Lower lobe of right lung (tissue), 2 donors: ENCODE measurements at regions not wholly inside any gene's neighbourhood (a gene's known extent, or its start where the extent isn't known, plus 50 kb on each side); places are given as distances from the start of the nearest gene placed in this dataset.

Experiments
- ATAC-seq, 2 donors: fragments of 200-7000 bp; cut with Tn5 transposase; one replicate each; pipeline ENCODE4 v1.9.1; 2020 to 2022; ENCODE audit warnings: mild to moderate bottlenecking in 2 of 2, moderate library complexity in 2 of 2
- DNase-seq: peaks from one replicate; pipeline ENCODE4 v3.0.0-alpha.2; 2020
- H3K27ac ChIP-seq: fragments of 200-600 bp; one replicate; pipeline ENCODE4 v1.8.0; 2022
- H3K27me3 ChIP-seq: fragments of 200-600 bp; one replicate; pipeline ENCODE4 v1.8.0; 2022; ENCODE audit warnings: low read depth
- H3K36me3 ChIP-seq: fragments of 200-600 bp; one replicate; pipeline ENCODE4 v1.8.0; 2022; ENCODE audit warnings: mild to moderate bottlenecking
- H3K4me1 ChIP-seq: fragments of 200-600 bp; one replicate; pipeline ENCODE4 v1.8.0; 2022
- H3K4me3 ChIP-seq: fragments of 200-600 bp; one replicate; pipeline ENCODE4 v1.8.0; 2022; ENCODE audit warnings: mild to moderate bottlenecking
- H3K9me3 ChIP-seq: fragments of 200-600 bp; one replicate; pipeline ENCODE4 v1.8.0; 2022
- intact Hi-C: fragments of 100-400 bp; cut with DNase I; formaldehyde crosslinking; loops from one replicate; pipeline ENCODE4 v1.11.0; 2022
- TF ChIP-seq, protein P1 (sequence below): fragments of 200-600 bp; IDR thresholded peaks from one replicate; pipeline ENCODE4 v1.8.0; 2022; ENCODE audit warnings: antibody characterized with exemption, mild to moderate bottlenecking
- donor health status: DM: no; HTN: yes; CAD: no; lungs with severe emphysema.

DNA sequence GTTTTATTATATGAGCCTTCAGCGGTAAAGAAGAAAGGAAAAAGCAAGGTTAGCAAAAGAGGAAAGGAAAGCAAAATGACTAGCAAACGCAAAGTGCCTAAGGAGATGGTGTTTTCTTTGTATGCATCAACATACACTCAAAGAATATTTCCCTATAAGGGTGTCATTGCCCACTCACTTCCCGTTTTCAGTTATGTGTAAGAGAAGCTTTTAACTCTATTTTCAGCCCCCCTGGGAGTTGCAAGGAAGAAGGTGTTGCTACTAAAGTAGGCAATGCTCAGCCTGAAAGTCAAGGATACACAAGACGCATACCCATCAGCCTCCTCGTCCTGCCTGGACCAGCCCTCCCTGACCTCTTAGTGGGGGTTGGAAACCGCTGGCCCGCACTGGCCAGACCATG, 267.7 kb upstream of the ZFHX3 start:
- intact Hi-C loops: no loop called here

DNA sequence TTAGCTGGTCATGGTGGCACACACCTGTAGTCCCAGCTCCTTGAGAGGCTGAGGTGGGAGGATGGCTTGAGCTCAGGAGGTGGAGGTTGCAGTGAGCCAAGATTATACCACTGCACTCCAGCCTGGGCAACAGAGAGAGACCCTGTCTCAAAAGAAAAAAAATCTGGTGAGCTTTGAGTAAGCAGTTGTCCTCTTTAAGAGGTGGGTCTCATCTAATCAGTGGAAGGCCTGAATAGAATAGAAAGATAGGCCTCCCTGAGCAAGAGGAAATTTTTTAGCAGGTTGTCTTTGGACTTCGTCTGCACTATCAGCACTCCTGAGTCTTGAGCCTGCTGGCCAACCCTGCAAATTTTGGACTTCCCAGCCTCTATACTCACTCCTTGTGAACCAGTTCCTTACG, 266.0 kb upstream of the ZFHX3 start:
- TF ChIP-seq, protein P1, sequence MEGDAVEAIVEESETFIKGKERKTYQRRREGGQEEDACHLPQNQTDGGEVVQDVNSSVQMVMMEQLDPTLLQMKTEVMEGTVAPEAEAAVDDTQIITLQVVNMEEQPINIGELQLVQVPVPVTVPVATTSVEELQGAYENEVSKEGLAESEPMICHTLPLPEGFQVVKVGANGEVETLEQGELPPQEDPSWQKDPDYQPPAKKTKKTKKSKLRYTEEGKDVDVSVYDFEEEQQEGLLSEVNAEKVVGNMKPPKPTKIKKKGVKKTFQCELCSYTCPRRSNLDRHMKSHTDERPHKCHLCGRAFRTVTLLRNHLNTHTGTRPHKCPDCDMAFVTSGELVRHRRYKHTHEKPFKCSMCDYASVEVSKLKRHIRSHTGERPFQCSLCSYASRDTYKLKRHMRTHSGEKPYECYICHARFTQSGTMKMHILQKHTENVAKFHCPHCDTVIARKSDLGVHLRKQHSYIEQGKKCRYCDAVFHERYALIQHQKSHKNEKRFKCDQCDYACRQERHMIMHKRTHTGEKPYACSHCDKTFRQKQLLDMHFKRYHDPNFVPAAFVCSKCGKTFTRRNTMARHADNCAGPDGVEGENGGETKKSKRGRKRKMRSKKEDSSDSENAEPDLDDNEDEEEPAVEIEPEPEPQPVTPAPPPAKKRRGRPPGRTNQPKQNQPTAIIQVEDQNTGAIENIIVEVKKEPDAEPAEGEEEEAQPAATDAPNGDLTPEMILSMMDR: no peak

More for the DNA sequence above, 267.7 kb upstream of the ZFHX3 start:
- Histone ChIP-seq H3K4me3 (no peak overlapping the region), H3K27me3 (no peaks in the 10 kb centered on the region), H3K36me3 (no peaks in the 10 kb centered on the region), H3K27ac (no peak overlapping the region), H3K9me3 (no peaks in the 10 kb centered on the region), H3K4me1 (no peaks in the 10 kb centered on the region)
- DNase-seq: no peak
- TF ChIP-seq, protein P1: no peak
- no peak for ATAC-seq

DNA sequence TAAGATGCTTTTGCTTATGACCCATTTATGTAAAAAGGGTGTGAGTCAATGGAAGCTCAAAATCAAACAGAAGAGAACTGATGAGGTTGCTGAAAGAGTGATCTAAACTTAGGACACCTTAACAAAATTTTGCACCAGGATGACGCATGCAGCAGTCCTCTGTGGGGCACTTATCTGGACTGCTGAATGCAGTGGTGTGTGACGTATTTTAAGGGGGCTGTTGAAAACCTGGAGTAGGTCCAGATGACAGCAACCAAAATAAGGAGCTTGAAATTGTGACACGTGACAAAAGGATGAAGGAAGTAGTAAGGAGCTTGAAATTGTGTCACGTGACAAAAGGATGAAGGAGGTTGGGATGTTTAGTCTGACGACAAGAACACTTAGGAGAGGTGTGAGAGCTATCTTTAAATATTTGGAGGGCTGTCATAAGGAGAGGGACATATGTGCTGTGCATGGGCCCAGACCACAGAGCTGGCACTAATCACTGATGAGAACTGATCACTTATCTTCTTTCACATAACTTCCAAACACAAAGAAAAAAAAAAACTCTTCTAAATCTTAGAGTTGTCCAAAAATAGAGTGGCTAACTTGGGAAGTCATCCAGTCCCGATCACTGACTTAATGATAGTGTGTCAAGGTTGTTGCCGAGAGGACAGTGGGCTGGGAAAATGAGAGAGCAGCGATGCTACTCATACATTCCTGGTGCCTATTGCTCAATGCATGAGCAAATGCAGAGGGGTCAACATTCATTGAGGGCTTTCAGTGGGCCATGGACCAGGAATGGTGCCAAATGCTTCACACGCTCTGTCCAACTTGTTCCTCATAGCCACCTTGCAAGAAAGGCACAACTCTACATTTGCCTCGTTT, 264.2 kb upstream of the ZFHX3 start:
- Histone ChIP-seq H3K4me3 (no peak overlapping the region), H3K36me3 (no peaks in the 10 kb centered on the region), H3K9me3 (no peaks in the 10 kb centered on the region), H3K27ac (no peak overlapping the region), H3K4me1 (no peaks in the 10 kb centered on the region), H3K27me3 (no peaks in the 10 kb centered on the region)
- ATAC-seq: no peak
- TF ChIP-seq, protein P1: no peak
- DNase-seq: no peak
- intact Hi-C loops: no loop called here

More for the DNA sequence above, 266.0 kb upstream of the ZFHX3 start:
- DNase-seq (no peak), ATAC-seq (no peak)
- intact Hi-C loops: no loop called here
- H3K9me3 ChIP-seq: no peaks in the 10 kb centered on the region
- no peaks in the 10 kb centered on the region for H3K36me3 ChIP-seq
- no peak overlapping the region for H3K27ac ChIP-seq
- no peaks in the 10 kb centered on the region for H3K4me1 ChIP-seq
- no peaks in the 10 kb centered on the region for H3K27me3 ChIP-seq
- no peak overlapping the region for H3K4me3 ChIP-seq

DNA sequence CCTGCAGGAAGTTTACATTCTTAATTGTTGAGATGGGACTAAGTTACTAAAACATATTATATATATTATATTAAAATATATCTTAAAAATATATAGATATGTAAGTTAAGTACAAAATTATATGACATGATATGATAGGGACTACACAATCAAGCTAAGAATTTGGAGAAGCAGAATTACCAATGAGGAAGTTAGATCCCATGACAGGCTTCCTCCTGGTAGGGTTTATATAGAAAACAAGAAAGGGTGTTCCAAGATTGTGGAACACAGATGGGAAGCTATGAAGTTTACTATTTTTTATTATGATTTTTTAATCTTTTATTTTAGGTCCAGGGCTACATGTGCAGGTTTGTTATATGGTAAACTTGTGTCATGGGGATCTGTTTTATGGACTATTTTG, 260.8 kb upstream of the ZFHX3 start:
- Histone ChIP-seq H3K4me1 (no peaks in the 10 kb centered on the region), H3K4me3 (no peak overlapping the region), H3K36me3 (no peaks in the 10 kb centered on the region), H3K27ac (no peak overlapping the region), H3K9me3 (no peaks in the 10 kb centered on the region), H3K27me3 (no peaks in the 10 kb centered on the region)
- no peak for DNase-seq
- intact Hi-C loops: no loop called here
- TF ChIP-seq, protein P1: no peak
- no peak for ATAC-seq

DNA sequence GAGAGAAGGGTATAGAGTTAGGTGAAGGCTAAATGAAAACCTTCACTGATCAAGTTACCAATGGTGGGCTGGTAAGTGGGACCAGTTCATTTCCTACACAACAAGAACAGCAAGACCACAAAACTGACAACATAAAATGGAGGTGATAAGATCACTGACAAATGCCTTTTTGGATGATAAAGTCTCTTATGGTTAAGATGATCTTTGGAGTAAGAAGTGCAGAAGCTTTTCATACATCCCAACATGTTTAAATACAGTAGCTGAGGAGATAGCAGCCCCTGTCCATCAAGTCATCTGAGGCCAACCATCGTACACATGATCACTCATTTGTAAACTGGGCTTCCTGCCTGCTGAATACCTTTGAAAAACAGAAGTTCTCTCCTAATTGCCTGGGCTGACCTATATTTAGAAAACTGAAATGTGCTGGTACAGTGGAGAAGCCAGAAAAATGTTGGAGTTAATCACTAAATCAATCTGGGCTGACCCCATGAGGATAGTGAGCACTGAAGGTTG, 259.0 kb upstream of the ZFHX3 start:
- no peaks in the 10 kb centered on the region for H3K27me3 ChIP-seq
- intact Hi-C loops: no loop called here
- no peak for ATAC-seq

More for the DNA sequence above, 259.0 kb upstream of the ZFHX3 start:
- TF ChIP-seq, protein P1: no peak
- Histone ChIP-seq H3K4me1 (no peaks in the 10 kb centered on the region), H3K9me3 (no peaks in the 10 kb centered on the region), H3K4me3 (no peak overlapping the region), H3K27ac (no peak overlapping the region), H3K36me3 (no peaks in the 10 kb centered on the region)
- no peak for DNase-seq
